PC-3 (cell line): ENCODE measurements at regions not wholly inside any gene's neighbourhood (a gene's known extent, or its start where the extent isn't known, plus 50 kb on each side); places are given as distances from the start of the nearest gene placed in this dataset.

Source experiments
- ATAC-seq: fragments of 200-7000 bp; cut with Tn5 transposase; 2 replicates; pipeline ENCODE4 v1.9.1; 2020; ENCODE audit warnings: mild to moderate bottlenecking, moderate library complexity
- BruUV-seq: library from RNA; stranded (reverse); fragments of 400-500 nt; replicated peaks from 2 replicates; lab custom pipeline; 2021; lab: Mats Ljungman, UMichigan
- CTCF ChIA-PET: fragments of 300-600 bp; sonication (Branson Sonifier 250); formaldehyde crosslinking; loops from one replicate; lab custom pipeline; 2022; ENCODE audit warnings: antibody characterized with exemption; lab: Charles Lee
- POLR2A ChIA-PET: fragments of 300-600 bp; sonication (Branson Sonifier 250); formaldehyde crosslinking; loops from one replicate; lab custom pipeline; 2022; ENCODE audit warnings: antibody characterized with exemption; ENCODE audit not compliant: unreplicated experiment; lab: Charles Lee
- DNase-seq: peaks from one replicate; pipeline ENCODE4 v3.0.0-alpha.2; 2015
- H2AFZ ChIP-seq: fragments of 300-600 bp; sonication (generic); 2 replicates; pipeline ENCODE4 v1.6.0; 2016; ENCODE audit warnings: antibody characterized with exemption, low read length
- H3F3A ChIP-seq: fragments of 300-600 bp; sonication (generic); one replicate; pipeline ENCODE4 v1.6.0; 2017; ENCODE audit warnings: antibody characterized with exemption, low read length, control low read depth, mild to moderate bottlenecking; ENCODE audit not compliant: unreplicated experiment
- H3K27ac ChIP-seq: fragments of 300-600 bp; sonication (generic); 2 replicates; pipeline ENCODE4 v1.5.1; 2016; ENCODE audit warnings: mild to moderate bottlenecking, low read length
- H3K27me3 ChIP-seq: fragments of 300-600 bp; sonication (generic); 2 replicates; pipeline ENCODE4 v1.6.1; 2016; ENCODE audit warnings: low read length, mixed read lengths
- H3K36me3 ChIP-seq: fragments of 300-600 bp; sonication (generic); 2 replicates; pipeline ENCODE4 v1.6.1; 2016; ENCODE audit warnings: low read depth, mixed run types, low read length, mixed read lengths
- H3K4me1 ChIP-seq: fragments of 300-600 bp; sonication (generic); 2 replicates; pipeline ENCODE4 v1.5.1; 2016; ENCODE audit warnings: low read length; ENCODE audit not compliant: insufficient read depth
- H3K4me2 ChIP-seq: fragments of 300-600 bp; sonication (generic); 2 replicates; pipeline ENCODE4 v1.6.0; 2016; ENCODE audit warnings: low read length
- H3K4me3 ChIP-seq: fragments of 300-600 bp; sonication (generic); 2 replicates; pipeline ENCODE4 v1.5.1; 2016; ENCODE audit warnings: mild to moderate bottlenecking, low read length, mixed read lengths
- H3K79me2 ChIP-seq: fragments of 300-600 bp; sonication (generic); 2 replicates; pipeline ENCODE4 v1.6.1; 2017; ENCODE audit warnings: low read length, mixed read lengths
- H3K9ac ChIP-seq: fragments of 300-600 bp; sonication (generic); 2 replicates; pipeline ENCODE4 v1.6.0; 2016; ENCODE audit warnings: mild to moderate bottlenecking, low read length
- H3K9me2 ChIP-seq: fragments of 300-600 bp; sonication (generic); replicated peaks from 2 replicates; pipeline ENCODE4 v1.6.1; 2016; ENCODE audit warnings: mixed run types, low read length, mixed read lengths
- H3K9me3 ChIP-seq: fragments of 300-600 bp; sonication (generic); 2 replicates; pipeline ENCODE4 v1.6.1; 2016; ENCODE audit warnings: low read length, mixed read lengths
- H4K20me1 ChIP-seq: fragments of 300-600 bp; sonication (generic); 2 replicates; pipeline ENCODE4 v1.6.1; 2016; ENCODE audit warnings: low read length, mixed read lengths
- CTCF ChIP-seq: fragments of 300-600 bp; sonication (generic); conservative IDR thresholded peaks from 2 replicates; pipeline ENCODE4 v1.5.1; 2017; ENCODE audit warnings: antibody characterized with exemption, low read depth, mild to moderate bottlenecking, low read length
- EZH2 ChIP-seq: fragments of 300-600 bp; sonication (generic); IDR thresholded peaks from one replicate; pipeline ENCODE4 v1.6.1; 2017; ENCODE audit warnings: antibody characterized with exemption, mild to moderate bottlenecking, low read length; ENCODE audit not compliant: unreplicated experiment
- EZH2phosphoT487 ChIP-seq: fragments of 300-600 bp; sonication (generic); IDR thresholded peaks from 2 replicates; pipeline ENCODE4 v1.6.1; 2018; ENCODE audit warnings: mild to moderate bottlenecking, antibody characterized with exemption, low read length, borderline replicate concordance
- intact Hi-C: fragments of 100-400 bp; cut with micrococcal nuclease; formaldehyde crosslinking; loops from 2 replicates; pipeline ENCODE4 v1.9.0; 2023

GRCh38 chr13:75929076-75929475 lies 292.9 kb downstream of the LMO7 start:
- Histone ChIP-seq H4K20me1 (no peaks in the 10 kb centered on the region), H3K27ac (no peak overlapping the region), H3F3A (no peaks in the 10 kb centered on the region), H3K36me3 (no peaks in the 10 kb centered on the region), H2AFZ (no peak overlapping the region), H3K4me2 (no peak overlapping the region), H3K27me3 (no peaks in the 10 kb centered on the region), H3K9ac (no peak overlapping the region), H3K4me1 (no peaks in the 10 kb centered on the region), H3K79me2 (no peaks in the 10 kb centered on the region), H3K9me3 (no peaks in the 10 kb centered on the region), H3K4me3 (no peak overlapping the region), H3K9me2 (no peaks in the 10 kb centered on the region)
- ChIA-PET CTCF (no interaction called here), POLR2A (no interaction called here)
- DNase-seq (peak; percentile 16), ATAC-seq (no peak)
- BruUV-seq: no TSS peak
- no peak for TF ChIP-seq EZH2
- TF ChIP-seq EZH2phosphoT487: no peak
- no peak for TF ChIP-seq CTCF
- intact Hi-C loops: no loop called here

GRCh38 chr13:75927183-75927669 lies 291.1 kb downstream of the LMO7 start:
- Histone ChIP-seq H3K27ac (no peak overlapping the region), H4K20me1 (no peaks in the 10 kb centered on the region), H3F3A (no peaks in the 10 kb centered on the region), H3K9me2 (no peaks in the 10 kb centered on the region), H3K79me2 (no peaks in the 10 kb centered on the region), H3K36me3 (no peaks in the 10 kb centered on the region), H3K4me1 (no peaks in the 10 kb centered on the region), H2AFZ (no peak overlapping the region), H3K9me3 (no peaks in the 10 kb centered on the region), H3K9ac (no peak overlapping the region), H3K4me2 (no peak overlapping the region), H3K4me3 (no peak overlapping the region), H3K27me3 (no peaks in the 10 kb centered on the region)
- ChIA-PET CTCF (no interaction called here), POLR2A (no interaction called here)
- intact Hi-C loops: no loop called here
- TF ChIP-seq CTCF (no peak), EZH2 (no peak), EZH2phosphoT487 (no peak)
- no TSS peak for BruUV-seq
- no peak for DNase-seq
- no peak for ATAC-seq

- Histone ChIP-seq H3F3A (no peaks in the 10 kb centered on the region), H2AFZ (no peak overlapping the region), H4K20me1 (no peaks in the 10 kb centered on the region), H3K27me3 (no peaks in the 10 kb centered on the region), H3K4me2 (no peak overlapping the region), H3K4me3 (no peak overlapping the region), H3K36me3 (no peaks in the 10 kb centered on the region), H3K9me3 (no peaks in the 10 kb centered on the region), H3K27ac (no peak overlapping the region), H3K4me1 (no peaks in the 10 kb centered on the region), H3K9ac (no peak overlapping the region), H3K9me2 (no peaks in the 10 kb centered on the region), H3K79me2 (no peaks in the 10 kb centered on the region)
- no peak for TF ChIP-seq CTCF
- TF ChIP-seq EZH2: no peak
- no peak for TF ChIP-seq EZH2phosphoT487
- ChIA-PET POLR2A (no interaction called here), CTCF (no interaction called here)
- ATAC-seq: no peak
- BruUV-seq: no TSS peak
- DNase-seq: no peak
- intact Hi-C loops: no loop called here
Measured at GRCh38 chr13:75920536-75920935, 284.4 kb downstream of the LMO7 start.
